ENCODE measurements at regions not wholly inside any gene's neighbourhood (a gene's known extent, or its start where the extent isn't known, plus 50 kb on each side); places are given as distances from the start of the nearest gene placed in this dataset.

GRCh38 chr11:71370895-71371673, 77.1 kb downstream of the DHCR7 start:
- H3K9me3 ChIP-seq (ENCODE audit: control insufficient read depth in 4 of 4, insufficient read depth in 3 of 4, low read length in 3 of 4): no peaks in the 10 kb centered on the region
- DNase-seq (no peak), ATAC-seq (ENCODE audit: insufficient read depth, low FRiP score) (no peak)
- H3K4me1 ChIP-seq (ENCODE audit: control insufficient read depth in 5 of 5, insufficient read depth in 5 of 5, low read length in 5 of 5): no peaks in the 10 kb centered on the region
- H3K4me3 ChIP-seq: no peak overlapping the region
- 82 to 87% methylated on average over 21 of the region's 21 CpGs for WGBS, 2 donors
- TF ChIP-seq, protein P1, sequence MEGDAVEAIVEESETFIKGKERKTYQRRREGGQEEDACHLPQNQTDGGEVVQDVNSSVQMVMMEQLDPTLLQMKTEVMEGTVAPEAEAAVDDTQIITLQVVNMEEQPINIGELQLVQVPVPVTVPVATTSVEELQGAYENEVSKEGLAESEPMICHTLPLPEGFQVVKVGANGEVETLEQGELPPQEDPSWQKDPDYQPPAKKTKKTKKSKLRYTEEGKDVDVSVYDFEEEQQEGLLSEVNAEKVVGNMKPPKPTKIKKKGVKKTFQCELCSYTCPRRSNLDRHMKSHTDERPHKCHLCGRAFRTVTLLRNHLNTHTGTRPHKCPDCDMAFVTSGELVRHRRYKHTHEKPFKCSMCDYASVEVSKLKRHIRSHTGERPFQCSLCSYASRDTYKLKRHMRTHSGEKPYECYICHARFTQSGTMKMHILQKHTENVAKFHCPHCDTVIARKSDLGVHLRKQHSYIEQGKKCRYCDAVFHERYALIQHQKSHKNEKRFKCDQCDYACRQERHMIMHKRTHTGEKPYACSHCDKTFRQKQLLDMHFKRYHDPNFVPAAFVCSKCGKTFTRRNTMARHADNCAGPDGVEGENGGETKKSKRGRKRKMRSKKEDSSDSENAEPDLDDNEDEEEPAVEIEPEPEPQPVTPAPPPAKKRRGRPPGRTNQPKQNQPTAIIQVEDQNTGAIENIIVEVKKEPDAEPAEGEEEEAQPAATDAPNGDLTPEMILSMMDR (IDR thresholded peaks at IDR 0.05; ENCODE audit: control extremely low read depth, extremely low read depth): no peak
- no peak overlapping the region for H3K27ac ChIP-seq (ENCODE audit: low read depth in 1 of 2, low read length in 1 of 2)
- H3K36me3 ChIP-seq (ENCODE audit: control insufficient read depth in 4 of 4, insufficient read depth in 4 of 4, low read length in 4 of 4): no peaks in the 10 kb centered on the region
- H3K27me3 ChIP-seq (ENCODE audit: control insufficient read depth in 3 of 3, insufficient read depth in 3 of 3, low read length in 2 of 3): no peaks in the 10 kb centered on the region
- no peak overlapping the region for H3K9ac ChIP-seq (ENCODE audit: insufficient read depth in 1 of 2, low read length in 2 of 2)

DNA sequence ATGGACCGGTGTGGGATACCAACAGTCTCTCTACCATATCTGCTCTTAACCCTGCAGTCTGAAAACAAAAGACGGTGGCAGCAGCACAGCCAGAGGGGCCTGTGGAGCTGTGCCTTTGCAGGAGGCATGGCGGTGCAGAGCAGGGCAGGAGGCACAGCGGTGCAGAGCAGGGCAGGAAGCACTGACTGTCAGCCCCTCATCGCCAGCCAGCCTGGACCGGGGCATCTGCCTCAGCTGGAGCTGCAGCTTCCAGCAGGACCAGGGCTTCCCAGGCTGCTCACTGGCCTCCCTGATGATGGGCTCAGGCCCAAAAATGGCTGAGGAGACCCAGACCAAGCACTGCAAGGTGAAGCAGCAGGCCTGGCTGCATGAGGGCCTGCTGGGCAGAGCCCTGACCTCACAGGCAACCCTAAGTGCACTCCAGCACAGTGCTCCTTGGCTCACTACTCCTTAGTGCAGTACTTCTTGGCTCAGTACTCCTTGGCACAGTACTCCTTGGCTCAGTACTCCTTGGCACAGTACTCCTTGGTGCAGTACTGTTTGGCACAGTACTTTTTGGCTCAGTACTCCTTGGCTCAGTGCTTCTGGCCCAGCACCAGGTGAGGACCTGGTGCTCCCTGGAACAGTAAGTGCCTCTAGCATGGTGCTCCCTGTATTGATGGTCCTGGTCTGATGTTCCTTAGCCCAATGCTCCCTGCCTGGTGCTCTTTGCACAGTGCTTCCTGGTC, 78.0 kb downstream of the DHCR7 start:
- no peaks in the 10 kb centered on the region for H3K27me3 ChIP-seq (ENCODE audit: control insufficient read depth in 3 of 3, insufficient read depth in 3 of 3, low read length in 2 of 3)
- DNase-seq: no peak
- H3K4me3 ChIP-seq: no peak overlapping the region
- 90% methylated on average over 6 of the region's 6 CpGs for WGBS, 2 donors
- H3K36me3 ChIP-seq (ENCODE audit: control insufficient read depth in 4 of 4, insufficient read depth in 4 of 4, low read length in 4 of 4): no peaks in the 10 kb centered on the region
- no peak overlapping the region for H3K9ac ChIP-seq (ENCODE audit: insufficient read depth in 1 of 2, low read length in 2 of 2)
- no peak for ATAC-seq (ENCODE audit: insufficient read depth, low FRiP score)
- H3K27ac ChIP-seq (ENCODE audit: low read depth in 1 of 2, low read length in 1 of 2): no peak overlapping the region
- H3K4me1 ChIP-seq (ENCODE audit: control insufficient read depth in 5 of 5, insufficient read depth in 5 of 5, low read length in 5 of 5): no peaks in the 10 kb centered on the region
- TF ChIP-seq, protein P1 (IDR thresholded peaks at IDR 0.05; ENCODE audit: control extremely low read depth, extremely low read depth): no peak
- no peaks in the 10 kb centered on the region for H3K9me3 ChIP-seq (ENCODE audit: control insufficient read depth in 4 of 4, insufficient read depth in 3 of 4, low read length in 3 of 4)

- WGBS, 2 donors: 88 to 90% methylated on average over 9 of the region's 9 CpGs
- H3K9me3 ChIP-seq (ENCODE audit: control insufficient read depth in 4 of 4, insufficient read depth in 3 of 4, low read length in 3 of 4): no peaks in the 10 kb centered on the region
- no peaks in the 10 kb centered on the region for H3K4me1 ChIP-seq (ENCODE audit: control insufficient read depth in 5 of 5, insufficient read depth in 5 of 5, low read length in 5 of 5)
- TF ChIP-seq, protein P1 (IDR thresholded peaks at IDR 0.05; ENCODE audit: control extremely low read depth, extremely low read depth): no peak
- H3K36me3 ChIP-seq (ENCODE audit: control insufficient read depth in 4 of 4, insufficient read depth in 4 of 4, low read length in 4 of 4): no peaks in the 10 kb centered on the region
- no peaks in the 10 kb centered on the region for H3K27me3 ChIP-seq (ENCODE audit: control insufficient read depth in 3 of 3, insufficient read depth in 3 of 3, low read length in 2 of 3)
- DNase-seq (no peak), ATAC-seq (ENCODE audit: insufficient read depth, low FRiP score) (no peak)
- no peak overlapping the region for H3K9ac ChIP-seq (ENCODE audit: insufficient read depth in 1 of 2, low read length in 2 of 2)
- H3K4me3 ChIP-seq: no peak overlapping the region
- H3K27ac ChIP-seq (ENCODE audit: low read depth in 1 of 2, low read length in 1 of 2): no peak overlapping the region
Measured at GRCh38 chr11:71369411-71369810, 78.8 kb downstream of the DHCR7 start.

Data from lung (tissue), 11 donors.